Activated CD4-positive, alpha-beta T cell treated with anti-CD3 and anti-CD28 coated beads, Interleukin-2, amount 10 ng/mL, durations not matched to agents 24 days and 14 days (primary cell): ENCODE measurements at regions not wholly inside any gene's neighbourhood (a gene's known extent, or its start where the extent isn't known, plus 50 kb on each side); places are given as distances from the start of the nearest gene placed in this dataset.

Source experiments
- DNase-seq: peaks from one replicate; pipeline ENCODE4 v3.0.0; 2022
- H3K27ac Mint-ChIP-seq: one replicate; pipeline ENCODE4 v1.8.0; 2022; ENCODE audit warnings: mild to moderate bottlenecking, mixed read lengths
- H3K27me3 Mint-ChIP-seq: one replicate; pipeline ENCODE4 v1.8.0; 2022; ENCODE audit warnings: mixed read lengths
- H3K36me3 Mint-ChIP-seq: one replicate; pipeline ENCODE4 v1.8.0; 2022; ENCODE audit warnings: low read depth, mild to moderate bottlenecking, mixed read lengths
- H3K4me1 Mint-ChIP-seq: one replicate; pipeline ENCODE4 v1.8.0; 2021; ENCODE audit warnings: mixed read lengths
- H3K4me3 Mint-ChIP-seq: one replicate; pipeline ENCODE4 v1.8.0; 2022; ENCODE audit warnings: mild to moderate bottlenecking, moderate library complexity, mixed read lengths
- H3K9me3 Mint-ChIP-seq: one replicate; pipeline ENCODE4 v1.8.0; 2021; ENCODE audit warnings: mixed read lengths
- intact Hi-C: fragments of 100-400 bp; cut with micrococcal nuclease; formaldehyde crosslinking; loops from one replicate; pipeline ENCODE4 v1.15.1; 2023

DNA sequence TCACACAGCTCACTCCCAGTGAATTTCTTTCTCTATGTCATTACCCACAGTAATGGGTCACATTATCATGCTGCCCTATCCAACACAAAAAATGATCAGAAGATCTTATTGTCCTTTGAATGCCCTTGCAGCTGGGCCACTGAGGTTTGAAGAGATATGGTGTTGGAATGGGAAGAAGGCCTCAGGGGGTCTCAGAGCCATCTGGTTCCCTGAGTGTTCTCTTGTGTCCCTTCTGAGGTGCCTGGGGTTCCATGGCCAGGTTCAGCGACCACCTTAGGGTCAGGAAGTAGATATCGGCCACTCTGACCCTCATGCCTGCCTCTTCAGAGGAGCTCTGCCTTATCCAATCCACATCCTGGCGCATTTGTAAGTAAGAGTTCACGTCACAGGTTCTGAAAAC, 232.3 kb downstream of the TJP1 start:
- DNase-seq, result no peak
- H3K4me3 Mint-ChIP-seq, result no peak overlapping the region
- no peaks in the 10 kb centered on the region for H3K36me3 Mint-ChIP-seq
- H3K9me3 Mint-ChIP-seq, result no peaks in the 10 kb centered on the region
- intact Hi-C loops, result no loop called here
- H3K27ac Mint-ChIP-seq, result no peak overlapping the region
- no peaks in the 10 kb centered on the region for H3K27me3 Mint-ChIP-seq
- no peaks in the 10 kb centered on the region for H3K4me1 Mint-ChIP-seq

DNA sequence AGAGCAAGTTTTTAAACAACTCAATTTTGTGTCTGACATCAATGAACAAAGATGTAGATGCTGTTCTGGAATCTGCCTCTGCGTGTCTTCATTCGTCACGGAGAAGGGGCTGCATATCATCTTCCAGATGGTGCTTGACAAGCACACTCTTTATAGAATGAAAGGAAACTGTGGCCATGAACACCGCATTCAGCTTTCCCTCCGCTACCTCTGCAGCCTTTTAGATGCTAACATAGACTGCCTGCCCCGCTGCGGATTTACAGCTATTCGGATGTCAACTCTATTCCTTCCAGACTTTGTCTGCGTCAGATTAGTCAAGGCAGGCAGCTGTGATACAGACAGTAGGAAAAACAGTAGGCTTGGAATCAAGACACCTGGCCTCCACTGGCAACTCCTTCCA, 232.9 kb downstream of the TJP1 start:
- no peak overlapping the region for H3K27ac Mint-ChIP-seq
- intact Hi-C loops, result no loop called here

DNA sequence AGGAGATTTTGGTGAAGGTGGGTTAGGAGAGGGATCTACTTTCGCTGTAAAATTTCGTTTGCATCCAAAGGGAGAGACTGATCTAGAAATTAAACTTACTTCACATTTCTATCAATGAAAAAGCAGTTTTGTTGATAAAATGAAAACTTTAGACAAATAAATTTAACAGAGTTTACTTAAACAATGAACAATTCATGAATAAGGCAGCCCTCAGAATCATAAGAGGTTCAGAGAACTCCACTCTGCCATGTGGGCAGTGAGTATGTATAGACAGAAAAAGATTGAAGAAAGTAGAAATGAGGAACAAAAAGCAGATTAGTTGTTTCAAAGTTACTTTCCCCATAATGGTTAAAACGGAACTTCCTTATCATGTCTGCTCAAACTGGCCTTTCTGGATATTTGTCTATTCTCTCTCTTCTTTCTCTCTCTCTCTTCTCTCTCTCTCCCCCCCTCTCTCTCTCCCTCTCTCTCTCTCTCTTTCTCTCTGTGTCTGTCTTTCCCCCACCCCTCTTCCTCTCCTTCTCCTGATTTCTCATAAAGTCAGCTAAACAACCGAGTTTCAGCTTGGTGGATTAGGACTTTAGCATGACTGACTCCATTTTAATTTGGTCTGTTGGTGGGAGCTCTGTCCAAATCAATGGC, 248.9 kb downstream of the TJP1 start:
- intact Hi-C loops, result no loop called here
- no peaks in the 10 kb centered on the region for H3K9me3 Mint-ChIP-seq
- no peak overlapping the region for H3K4me3 Mint-ChIP-seq
- no peaks in the 10 kb centered on the region for H3K4me1 Mint-ChIP-seq
- DNase-seq, result no peak
- peaks cover 46% of the 10 kb centered on the region for H3K27me3 Mint-ChIP-seq
- H3K27ac Mint-ChIP-seq, result no peak overlapping the region
- H3K36me3 Mint-ChIP-seq, result no peaks in the 10 kb centered on the region

More for the DNA sequence above, 232.9 kb downstream of the TJP1 start:
- Mint-ChIP-seq H3K4me3 (no peak overlapping the region), H3K36me3 (no peaks in the 10 kb centered on the region), H3K4me1 (no peaks in the 10 kb centered on the region), H3K27me3 (no peaks in the 10 kb centered on the region), H3K9me3 (no peaks in the 10 kb centered on the region)
- no peak for DNase-seq

DNA sequence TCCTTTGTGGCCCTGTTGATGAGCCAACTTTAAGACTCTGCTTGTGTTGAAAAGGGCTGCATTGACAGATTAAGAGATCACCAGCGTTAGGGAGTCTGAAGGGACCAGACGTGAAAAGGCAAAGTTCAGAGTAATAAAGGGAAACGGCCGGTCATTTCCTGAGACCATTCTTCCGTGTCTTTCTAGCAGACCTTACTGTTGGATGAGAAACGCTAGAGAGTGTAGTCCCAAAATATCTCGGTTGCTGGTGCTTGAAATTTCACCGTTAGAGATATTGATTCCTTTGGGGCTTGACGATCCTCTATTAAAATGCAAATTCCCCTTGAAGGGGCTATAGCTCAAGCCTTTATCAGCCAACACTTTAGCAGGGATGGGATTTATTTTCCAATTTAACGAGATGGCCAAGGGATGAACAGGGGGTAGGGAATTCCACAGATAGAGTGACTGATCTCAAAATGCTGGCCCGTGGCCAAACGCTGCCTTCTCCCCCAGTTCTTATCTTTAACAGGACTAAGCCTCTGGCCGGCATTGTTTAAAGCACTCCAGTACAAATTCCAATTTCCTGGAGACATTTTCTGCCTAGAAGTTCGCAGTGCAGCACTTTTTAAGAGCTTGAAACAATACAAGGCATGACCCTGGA, 250.4 kb downstream of the TJP1 start:
- Mint-ChIP-seq H3K36me3 (no peaks in the 10 kb centered on the region), H3K4me3 (no peak overlapping the region), H3K9me3 (no peaks in the 10 kb centered on the region), H3K4me1 (no peaks in the 10 kb centered on the region), H3K27me3 (peaks cover 58% of the 10 kb centered on the region), H3K27ac (no peak overlapping the region)
- intact Hi-C loops, result no loop called here
- no peak for DNase-seq

DNA sequence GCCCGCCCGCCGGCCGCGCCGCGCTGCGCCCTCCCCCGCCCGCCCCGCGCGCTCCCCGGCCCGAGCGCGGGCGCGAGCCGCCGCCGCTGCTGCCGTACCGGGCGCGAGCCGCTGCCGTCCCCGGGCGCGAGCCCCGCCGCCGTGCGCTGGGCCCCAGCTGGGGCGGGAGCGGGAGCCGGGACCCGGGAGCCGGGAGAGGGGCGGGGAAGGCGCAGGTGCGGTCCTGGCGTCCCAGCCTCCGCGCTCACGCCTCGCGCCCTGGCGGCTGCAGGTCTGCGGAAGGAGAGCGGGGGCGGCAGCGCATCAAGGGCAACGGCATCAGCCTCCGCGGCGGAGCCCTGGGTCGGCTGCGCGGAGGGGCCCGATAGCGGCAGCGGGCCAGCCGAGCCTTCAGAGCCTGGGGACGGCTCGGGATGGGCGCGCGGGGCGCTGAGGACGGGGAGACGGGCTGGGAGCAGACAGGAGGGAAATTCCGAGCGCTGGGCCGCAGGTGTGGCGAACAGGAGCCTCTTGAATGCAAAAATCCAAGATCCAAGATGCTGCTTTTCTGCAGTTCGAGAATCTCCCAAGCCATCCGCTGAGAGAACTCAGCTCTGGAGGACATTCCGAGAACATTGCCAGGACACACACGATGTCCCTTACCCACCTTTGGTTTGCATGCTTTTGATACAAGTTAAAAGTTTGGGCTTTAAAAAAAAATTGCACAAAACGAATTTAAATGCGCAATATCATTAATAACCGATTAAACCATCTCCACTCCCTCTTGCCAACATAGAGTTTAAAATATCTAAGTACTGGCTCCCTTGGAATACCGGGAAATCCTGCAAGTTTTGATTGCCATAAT, 251.1 kb downstream of the TJP1 start:
- H3K9me3 Mint-ChIP-seq, result no peaks in the 10 kb centered on the region
- no peaks in the 10 kb centered on the region for H3K4me1 Mint-ChIP-seq
- intact Hi-C loops, result no loop called here
- DNase-seq, result peak; percentile 57
- H3K4me3 Mint-ChIP-seq, result no peak overlapping the region
- peaks cover 59% of the 10 kb centered on the region for H3K27me3 Mint-ChIP-seq
- no peak overlapping the region for H3K27ac Mint-ChIP-seq
- no peaks in the 10 kb centered on the region for H3K36me3 Mint-ChIP-seq

DNA sequence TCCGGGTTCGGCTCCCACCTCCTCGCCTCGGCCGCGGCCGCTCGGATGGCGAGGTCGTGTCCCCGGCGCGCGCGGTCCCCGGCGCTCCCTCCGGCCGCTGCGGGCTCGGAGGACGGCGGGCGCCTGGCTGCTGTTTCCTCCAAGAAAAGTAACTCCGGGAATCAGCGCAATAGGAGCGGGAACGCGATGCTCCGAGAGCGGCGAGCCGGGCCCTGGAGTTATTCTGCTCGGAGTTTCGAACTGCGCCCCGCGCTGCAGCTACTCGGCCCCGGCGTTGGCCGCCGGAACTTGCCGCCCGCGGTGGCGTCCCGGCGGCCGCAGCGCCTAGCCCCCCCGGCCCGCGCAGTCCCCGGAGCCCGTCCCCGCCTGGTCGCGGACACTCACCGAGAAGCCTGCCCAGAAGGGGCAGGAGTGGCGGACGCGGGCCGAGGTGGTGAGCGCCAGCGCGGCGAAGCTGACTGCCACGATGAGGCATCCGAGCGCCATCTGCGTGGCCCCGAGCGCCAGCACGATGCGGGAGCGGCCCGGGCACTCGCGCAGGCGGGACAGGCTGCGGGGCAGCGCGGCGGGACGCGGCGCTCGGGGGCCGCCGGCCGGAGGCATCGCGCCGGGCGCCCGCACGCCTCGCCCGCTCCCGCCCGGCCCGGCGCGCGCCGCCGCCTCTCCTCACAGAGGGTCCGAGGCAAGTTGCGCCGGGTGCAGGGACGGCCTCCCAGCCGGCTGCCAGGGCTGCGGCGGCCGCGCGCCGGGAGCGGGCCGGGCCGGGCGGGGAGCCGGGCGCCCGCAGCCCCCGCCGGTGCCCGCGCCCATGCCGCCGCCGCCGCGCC, 251.9 kb downstream of the TJP1 start:
- no peaks in the 10 kb centered on the region for H3K36me3 Mint-ChIP-seq
- H3K27ac Mint-ChIP-seq, result no peak overlapping the region
- no peaks in the 10 kb centered on the region for H3K4me1 Mint-ChIP-seq
- H3K27me3 Mint-ChIP-seq, result peaks cover 58% of the 10 kb centered on the region
- H3K9me3 Mint-ChIP-seq, result no peaks in the 10 kb centered on the region
- H3K4me3 Mint-ChIP-seq, result no peak overlapping the region
- no peak for DNase-seq
- intact Hi-C loops, result no loop called here

DNA sequence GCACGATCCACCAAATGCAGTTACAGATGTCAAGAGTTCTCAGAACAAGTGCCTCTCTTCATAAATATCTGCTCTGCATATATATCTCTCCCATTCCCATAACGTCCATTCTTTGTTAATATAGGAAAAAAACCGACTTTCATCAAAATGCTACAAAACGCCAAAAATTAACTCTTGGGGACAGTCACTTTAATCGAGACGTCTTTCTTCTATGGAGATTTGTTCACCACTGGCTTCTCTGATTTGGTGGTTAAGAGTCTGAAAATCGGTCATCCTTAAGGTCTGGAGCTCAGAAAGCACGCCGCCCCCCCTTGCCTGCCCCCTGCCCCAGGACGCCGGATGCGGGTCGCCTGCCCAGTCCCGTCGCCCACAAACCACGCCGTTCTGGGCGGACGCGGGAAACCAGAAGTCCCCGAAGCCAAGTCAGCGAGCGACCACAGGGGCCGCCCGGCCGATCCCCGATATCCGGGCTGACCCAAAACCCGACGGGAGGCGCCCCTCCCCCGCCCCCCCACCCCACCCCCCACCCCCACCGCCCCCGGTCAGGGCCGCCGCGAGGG, 252.7 kb downstream of the TJP1 start:
- peaks cover 54% of the 10 kb centered on the region for H3K27me3 Mint-ChIP-seq
- peak overlapping the region; percentile 49 for H3K4me3 Mint-ChIP-seq
- no peak overlapping the region for H3K27ac Mint-ChIP-seq
- no peaks in the 10 kb centered on the region for H3K4me1 Mint-ChIP-seq
- intact Hi-C loops, result no loop called here
- DNase-seq, result no peak
- H3K9me3 Mint-ChIP-seq, result no peaks in the 10 kb centered on the region
- no peaks in the 10 kb centered on the region for H3K36me3 Mint-ChIP-seq

DNA sequence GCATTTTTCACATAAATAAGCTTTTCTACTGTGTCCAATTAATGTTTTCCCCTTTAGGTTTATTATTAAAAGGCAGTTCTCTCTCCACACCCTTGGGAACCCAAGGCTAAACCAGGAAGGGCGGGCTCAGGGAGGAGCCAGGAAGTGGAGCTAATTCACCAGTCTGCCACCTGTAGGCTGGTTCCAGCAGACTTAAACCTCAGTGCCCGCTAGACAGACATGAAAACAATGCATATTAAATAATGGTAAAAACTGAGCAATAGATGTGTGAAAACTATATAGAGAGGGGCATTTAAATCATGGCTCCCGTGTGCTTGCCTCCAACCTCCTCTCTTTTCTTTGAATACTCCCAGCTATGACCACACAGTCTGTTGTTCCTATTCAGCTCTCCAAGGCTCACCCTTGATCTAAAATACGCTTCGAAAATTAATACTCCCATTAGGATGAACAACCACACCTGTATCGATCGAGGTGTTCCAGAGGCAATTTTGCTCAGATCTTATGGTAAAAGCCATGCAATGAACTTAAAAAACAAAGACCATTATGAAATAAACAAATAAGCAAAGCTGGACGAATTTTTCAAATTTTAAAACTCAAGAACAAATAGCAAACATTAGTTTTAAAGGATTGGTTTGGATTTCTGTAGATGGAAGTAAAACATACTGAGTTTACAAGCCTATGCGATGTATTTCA, 253.3 kb downstream of the TJP1 start:
- Mint-ChIP-seq H3K9me3 (no peaks in the 10 kb centered on the region), H3K27ac (no peak overlapping the region), H3K4me1 (no peaks in the 10 kb centered on the region), H3K36me3 (no peaks in the 10 kb centered on the region), H3K4me3 (no peak overlapping the region), H3K27me3 (peaks cover 48% of the 10 kb centered on the region)
- intact Hi-C loops, result no loop called here
- DNase-seq, result no peak

DNA sequence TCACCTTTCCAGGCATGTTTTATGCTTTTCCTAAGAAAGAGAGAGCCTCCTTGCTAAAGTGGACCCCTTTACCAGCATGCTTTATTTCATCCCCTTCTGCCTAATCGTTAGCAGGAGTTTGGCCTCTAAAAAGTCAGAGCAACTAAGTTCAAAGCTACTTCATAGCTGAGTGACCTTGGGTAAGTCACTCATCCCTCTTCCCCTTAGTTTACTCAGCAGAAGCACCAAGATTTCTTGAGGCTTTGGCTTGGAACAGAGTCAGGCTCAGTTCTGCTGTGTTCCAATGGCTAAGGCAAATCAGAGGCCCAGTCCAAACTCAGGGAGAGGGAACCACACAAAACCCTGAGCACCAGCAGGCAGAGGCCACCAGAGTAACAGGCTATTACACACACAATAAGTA, 254.9 kb downstream of the TJP1 start:
- peaks cover 33% of the 10 kb centered on the region for H3K27me3 Mint-ChIP-seq
- no peak overlapping the region for H3K27ac Mint-ChIP-seq
- DNase-seq, result no peak
- intact Hi-C loops, result no loop called here
- H3K4me1 Mint-ChIP-seq, result no peaks in the 10 kb centered on the region
- no peak overlapping the region for H3K4me3 Mint-ChIP-seq
- H3K36me3 Mint-ChIP-seq, result no peaks in the 10 kb centered on the region
- no peaks in the 10 kb centered on the region for H3K9me3 Mint-ChIP-seq

DNA sequence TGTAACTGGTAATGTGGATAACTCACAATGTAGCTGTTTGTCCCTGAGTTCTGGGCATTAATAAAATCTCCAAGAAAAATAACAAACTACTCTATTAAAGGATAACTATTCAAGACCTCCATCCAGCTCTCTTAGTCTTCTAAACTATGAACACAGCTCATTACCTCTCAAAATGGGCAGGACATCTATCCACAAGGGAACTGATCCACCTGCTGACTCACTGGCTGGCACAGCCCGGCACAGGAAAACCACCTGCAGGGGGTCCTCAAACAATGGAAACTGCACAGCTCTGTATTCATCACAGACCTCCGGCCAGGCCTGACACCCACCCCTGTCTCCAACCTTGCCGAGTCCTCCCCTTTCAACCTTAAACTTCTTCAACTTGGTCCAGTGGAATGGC, 255.4 kb downstream of the TJP1 start:
- Mint-ChIP-seq H3K4me3 (no peak overlapping the region), H3K36me3 (no peaks in the 10 kb centered on the region), H3K4me1 (no peaks in the 10 kb centered on the region), H3K9me3 (no peaks in the 10 kb centered on the region), H3K27me3 (peaks cover 29% of the 10 kb centered on the region), H3K27ac (no peak overlapping the region)
- no peak for DNase-seq
- intact Hi-C loops, result no loop called here

DNA sequence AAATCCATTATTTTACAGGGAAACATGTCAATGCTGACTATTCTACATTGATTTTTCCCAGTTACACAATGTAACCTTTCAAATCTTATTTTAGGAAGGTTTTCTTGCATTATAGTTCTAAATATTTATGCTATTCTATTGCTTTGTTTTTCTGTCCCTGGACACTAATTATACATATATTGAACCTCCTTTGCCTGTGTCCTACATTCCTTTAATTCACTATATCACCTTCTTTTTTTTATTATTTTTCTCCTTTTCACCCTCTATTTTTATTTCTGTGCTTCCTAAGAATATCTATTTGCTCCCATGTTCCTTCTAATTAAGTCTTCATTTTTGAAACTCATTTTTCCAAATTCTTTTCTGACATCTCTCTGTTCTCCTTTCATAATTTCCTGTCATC, 259.2 kb downstream of the TJP1 start:
- Mint-ChIP-seq H3K4me1 (no peaks in the 10 kb centered on the region), H3K4me3 (no peak overlapping the region), H3K27me3 (peaks cover 12% of the 10 kb centered on the region), H3K27ac (no peak overlapping the region), H3K9me3 (peaks cover 4% of the 10 kb centered on the region), H3K36me3 (no peaks in the 10 kb centered on the region)
- intact Hi-C loops, result no loop called here
- DNase-seq, result no peak

DNA sequence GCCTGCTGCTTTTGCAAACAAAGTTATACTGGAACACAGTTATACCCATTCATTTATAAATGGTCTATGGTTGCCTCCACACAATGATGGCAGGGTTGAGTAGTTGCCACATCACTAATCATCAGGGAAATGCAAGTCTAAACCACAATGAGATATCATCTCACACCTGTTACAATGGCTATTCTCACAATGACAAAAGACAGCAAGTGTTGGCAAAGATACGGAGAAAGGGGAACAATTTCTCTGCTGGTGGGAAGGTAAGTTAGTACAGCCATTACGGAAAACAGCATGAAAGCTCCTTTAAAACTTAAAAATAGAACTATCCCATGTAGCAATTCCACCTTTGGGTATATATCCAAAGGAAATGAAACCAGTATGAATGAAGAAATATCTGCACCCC, 261.4 kb downstream of the TJP1 start:
- Mint-ChIP-seq H3K36me3 (no peaks in the 10 kb centered on the region), H3K9me3 (peaks cover 4% of the 10 kb centered on the region), H3K27me3 (no peaks in the 10 kb centered on the region), H3K27ac (no peak overlapping the region), H3K4me1 (no peaks in the 10 kb centered on the region), H3K4me3 (no peak overlapping the region)
- no peak for DNase-seq
- intact Hi-C loops, result no loop called here

DNA sequence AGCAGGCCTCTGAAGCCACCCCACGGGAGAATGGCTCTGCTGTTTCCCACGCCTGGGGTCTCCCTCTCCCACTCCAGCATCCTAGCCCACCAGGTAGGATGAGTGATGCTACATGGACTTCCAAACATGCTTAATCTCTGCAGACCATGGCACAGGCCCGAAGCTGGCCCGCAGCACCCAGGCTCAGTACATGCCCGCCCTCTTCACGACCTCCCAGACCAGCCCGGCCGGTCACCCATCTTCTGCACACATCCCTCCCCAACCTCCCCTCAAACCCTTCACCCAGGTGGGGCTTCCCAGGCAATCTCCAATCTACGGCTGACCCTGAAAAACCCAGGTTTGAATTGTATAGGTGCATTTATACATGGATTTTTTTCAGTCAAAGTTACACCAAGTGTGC, 264.0 kb downstream of the TJP1 start:
- DNase-seq, result no peak
- H3K27ac Mint-ChIP-seq, result no peak overlapping the region
- peaks cover 4% of the 10 kb centered on the region for H3K9me3 Mint-ChIP-seq
- no peaks in the 10 kb centered on the region for H3K4me1 Mint-ChIP-seq
- H3K36me3 Mint-ChIP-seq, result no peaks in the 10 kb centered on the region
- intact Hi-C loops, result no loop called here
- no peak overlapping the region for H3K4me3 Mint-ChIP-seq
- no peaks in the 10 kb centered on the region for H3K27me3 Mint-ChIP-seq
